SKM-1 (cell line): ENCODE measurements at regions not wholly inside any gene's neighbourhood (a gene's known extent, or its start where the extent isn't known, plus 50 kb on each side); places are given as distances from the start of the nearest gene placed in this dataset.
"Not testable (repeated sequence)": the region's sequence is repeated elsewhere in the genome, so short reads cannot be mapped to it uniquely, and the experiment has no call there.

ENCODE experiments used
- DNase-seq: peaks from one replicate; lab custom pipeline; 2025; ENCODE audit not compliant: unreplicated experiment; lab: John Stamatoyannopoulos, UW

DNA sequence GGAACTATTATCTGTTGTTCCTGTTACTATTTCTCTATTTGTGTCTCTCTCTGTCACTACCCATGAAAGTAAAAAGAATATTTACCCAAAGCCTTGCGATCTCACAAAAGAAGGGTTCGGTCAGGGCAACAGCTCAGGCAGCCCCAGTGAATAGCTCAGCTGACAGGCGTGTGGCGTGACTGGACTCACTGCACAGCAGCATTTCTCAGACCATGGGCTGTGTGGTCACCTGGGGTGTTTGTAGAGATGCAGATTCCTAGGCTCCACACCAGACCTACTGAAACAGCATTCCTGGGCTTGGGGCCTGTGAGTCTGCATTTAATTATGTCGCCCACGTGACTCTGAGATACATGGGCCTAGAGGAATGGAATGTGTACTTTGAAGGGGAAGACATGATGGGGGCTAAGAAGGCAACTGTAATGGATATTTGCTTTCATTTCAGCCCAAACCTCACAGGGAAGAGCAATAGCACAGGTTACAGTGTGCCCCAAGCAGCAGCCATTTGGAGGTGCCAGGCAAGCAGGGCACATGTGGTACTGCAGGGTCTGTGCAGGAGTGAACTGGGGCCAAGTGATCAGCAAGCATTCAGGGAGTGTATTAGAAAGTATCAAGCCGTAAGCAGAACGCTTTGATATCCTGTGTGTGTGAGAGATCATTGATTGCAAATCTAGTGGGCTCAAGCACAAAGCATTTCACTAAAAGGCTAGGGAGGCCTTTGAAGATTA, 90.4 kb upstream of the RBMS1 start:
- DNase-seq, result no peak

GRCh38 chr2:160584972-160585494, 91.4 kb upstream of the RBMS1 start:
- no peak for DNase-seq

GRCh38 chr2:160590664-160591063, 97.1 kb upstream of the RBMS1 start:
- DNase-seq, result no peak

- no peak for DNase-seq
Measured at GRCh38 chr2:160592401-160592800, 98.8 kb upstream of the RBMS1 start.

DNA sequence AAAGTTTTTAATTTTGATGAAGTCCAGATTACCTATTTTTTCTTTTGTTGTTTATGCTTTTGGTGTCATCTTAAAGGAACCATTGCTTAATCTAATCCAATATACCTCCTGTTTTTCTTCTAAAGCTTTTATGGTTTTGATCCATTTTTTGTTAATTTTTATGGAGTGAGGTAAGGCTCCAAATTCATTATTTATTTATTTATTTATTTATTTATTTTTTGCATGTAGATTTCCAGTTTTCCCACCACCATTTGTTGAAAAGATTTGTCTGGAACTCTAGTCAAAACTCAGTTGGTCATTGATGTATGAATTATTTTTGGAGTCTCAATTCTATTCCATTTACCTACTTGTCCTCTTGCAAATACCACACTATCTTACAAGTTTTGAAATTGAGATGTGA, 99.4 kb upstream of the RBMS1 start:
- no peak for DNase-seq

- no peak for DNase-seq
Measured at GRCh38 chr2:160596441-160596840, 102.8 kb upstream of the RBMS1 start.

DNA sequence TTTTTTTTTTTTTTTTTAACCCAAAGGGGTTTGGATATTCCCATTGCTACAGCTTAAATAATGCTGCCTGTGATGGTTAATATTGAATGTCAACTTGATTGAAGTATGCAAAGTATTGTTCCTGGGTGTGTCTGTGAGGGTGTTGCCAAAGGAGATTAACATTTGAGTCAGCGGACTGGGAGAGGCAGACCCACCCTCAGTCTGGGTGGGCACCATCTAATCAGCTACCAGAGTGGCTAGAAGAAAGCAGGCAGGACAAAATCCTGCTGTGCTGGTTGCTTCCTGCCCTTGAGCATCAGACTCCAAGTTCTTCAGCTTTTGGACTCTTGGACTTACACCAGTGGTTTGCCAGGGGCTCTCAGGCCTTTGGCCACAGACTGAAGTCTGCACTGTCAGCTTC, 106.8 kb upstream of the RBMS1 start:
- not testable (repeated sequence) for DNase-seq

- no peak for DNase-seq
Measured at GRCh38 chr2:160602073-160602472, 108.5 kb upstream of the RBMS1 start.

DNA sequence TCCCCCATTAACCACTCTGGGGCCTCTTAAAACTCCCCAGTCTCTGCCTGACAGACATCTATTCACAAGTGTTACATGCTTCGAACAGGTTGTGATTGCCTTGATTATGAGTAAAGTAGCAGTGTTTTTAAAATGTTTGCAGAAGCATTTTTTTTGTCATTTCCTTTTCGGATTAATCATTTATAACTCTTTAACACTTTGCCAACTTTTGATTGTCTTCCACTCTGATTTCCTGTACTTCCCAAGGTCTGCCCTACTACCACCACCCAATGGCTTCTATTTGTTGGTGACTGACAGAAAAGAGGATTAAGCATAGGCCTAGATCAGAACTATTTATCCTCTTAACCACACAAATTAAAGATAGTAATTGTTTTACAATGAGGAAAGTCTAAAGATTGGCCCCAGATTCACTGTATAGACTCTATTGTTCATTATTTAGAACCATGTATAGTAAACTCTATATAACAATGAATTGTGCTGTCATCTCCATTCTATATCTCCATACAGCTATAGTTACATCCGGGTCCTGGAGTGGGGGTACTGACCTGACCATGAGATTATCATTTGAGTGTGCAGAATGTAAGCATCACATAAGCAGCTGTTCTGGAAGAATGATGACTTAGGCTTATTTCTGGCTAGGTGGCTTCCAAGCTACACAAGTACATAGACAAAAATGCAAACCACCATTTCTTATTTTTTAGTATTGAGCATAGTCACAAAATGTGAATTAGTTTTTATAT, 110.3 kb upstream of the RBMS1 start:
- no peak for DNase-seq

- DNase-seq, result no peak
Measured at GRCh38 chr2:160606341-160606740, 112.7 kb upstream of the RBMS1 start.

- no peak for DNase-seq
Measured at GRCh38 chr2:160608599-160608998, 115.0 kb upstream of the RBMS1 start.

DNA sequence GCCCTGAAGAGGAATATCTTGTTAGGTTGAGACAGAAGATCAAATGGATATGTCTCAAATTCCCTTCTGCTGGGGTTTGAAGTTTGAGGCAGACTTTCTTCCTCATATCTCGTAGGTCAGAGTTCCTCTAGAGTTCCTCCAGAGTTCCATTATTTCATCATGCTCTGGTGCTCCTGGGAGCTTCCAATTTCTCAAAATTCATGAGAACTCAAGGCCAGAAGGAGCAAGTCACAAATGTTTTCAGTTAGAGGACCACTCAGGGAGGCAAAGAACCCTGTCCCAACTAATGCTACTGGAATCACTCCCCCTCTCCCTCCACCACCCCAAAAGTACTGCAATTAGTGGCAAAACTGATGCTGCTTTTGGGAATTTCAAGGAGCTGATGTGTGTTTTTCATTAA, 115.7 kb upstream of the RBMS1 start:
- no peak for DNase-seq

GRCh38 chr2:160610041-160610440, 116.4 kb upstream of the RBMS1 start:
- DNase-seq, result no peak

GRCh38 chr2:160612266-160612856, 118.8 kb upstream of the RBMS1 start:
- DNase-seq, result no peak

GRCh38 chr2:160613466-160614153, 120.0 kb upstream of the RBMS1 start:
- no peak for DNase-seq

- no peak for DNase-seq
Measured at GRCh38 chr2:160614391-160614790, 120.8 kb upstream of the RBMS1 start.

GRCh38 chr2:160615706-160616105, 122.1 kb upstream of the RBMS1 start:
- DNase-seq, result no peak

GRCh38 chr2:160616149-160616548, 122.5 kb upstream of the RBMS1 start:
- DNase-seq, result no peak

- DNase-seq, result no peak
Measured at GRCh38 chr2:160621748-160622147, 128.1 kb upstream of the RBMS1 start.

- DNase-seq, result not testable (repeated sequence)
Measured at GRCh38 chr2:160628020-160628637, 134.5 kb upstream of the RBMS1 start.

GRCh38 chr2:160628811-160629210, 135.2 kb upstream of the RBMS1 start:
- no peak for DNase-seq
